ENCODE measurements at regions not wholly inside any gene's neighbourhood (a gene's known extent, or its start where the extent isn't known, plus 50 kb on each side); places are given as distances from the start of the nearest gene placed in this dataset.

GRCh38 chr5:1703352-1704050 lies 96.1 kb downstream of the MRPL36 start:
- POLR2A ChIA-PET, result interaction anchor here (0.5 kb wide), 1 partner anchor 1535 kb away, joined by 4 read pairs; no protein-coding TSS in a partner anchor
- no TSS peak for BruUV-seq (replicated peaks)
- no peak for DNase-seq (ENCODE audit: low spot score)
- Histone ChIP-seq H2AFZ (ENCODE audit: low read length) (no peak overlapping the region), H3K4me2 (ENCODE audit: low read length) (no peak overlapping the region), H4K20me1 (ENCODE audit: insufficient read depth, low read length) (no peaks in the 10 kb centered on the region), H3K27ac (ENCODE audit: low read depth, low read length, poor library complexity, severe bottlenecking) (no peak overlapping the region), H3K79me2 (ENCODE audit: insufficient read depth, low read depth, low read length) (no peaks in the 10 kb centered on the region), H3K9me2 (ENCODE audit: insufficient read depth, low read length) (no peaks in the 10 kb centered on the region), H3K36me3 (ENCODE audit: insufficient read depth, low read length) (no peaks in the 10 kb centered on the region), H3K4me3 (ENCODE audit: low read depth, low read length, poor library complexity, severe bottlenecking) (no peak overlapping the region), H3K9me3 (ENCODE audit: low read length) (no peaks in the 10 kb centered on the region), H3K4me1 (ENCODE audit: insufficient read depth, low read length, poor library complexity, severe bottlenecking) (peaks cover 2% of the 10 kb centered on the region)
- CTCF ChIA-PET (ENCODE audit: unreplicated experiment), result no interaction called here
- TF ChIP-seq CTCF (conservative IDR thresholded peaks at IDR 0.05; ENCODE audit: low read length) (no peak), EZH2phosphoT487 (IDR thresholded peaks at IDR 0.05; ENCODE audit: borderline replicate concordance, low read depth, low read length) (no peak)
- intact Hi-C loops (cut with micrococcal nuclease; ENCODE audit: unreplicated experiment), result no loop called here

- Histone ChIP-seq H3K4me3 (ENCODE audit: low read depth, low read length, poor library complexity, severe bottlenecking) (no peak overlapping the region), H4K20me1 (ENCODE audit: insufficient read depth, low read length) (no peaks in the 10 kb centered on the region), H3K9me2 (ENCODE audit: insufficient read depth, low read length) (no peaks in the 10 kb centered on the region), H3K36me3 (ENCODE audit: insufficient read depth, low read length) (no peaks in the 10 kb centered on the region), H3K9me3 (ENCODE audit: low read length) (no peaks in the 10 kb centered on the region), H3K4me1 (ENCODE audit: insufficient read depth, low read length, poor library complexity, severe bottlenecking) (no peaks in the 10 kb centered on the region), H3K4me2 (ENCODE audit: low read length) (no peak overlapping the region), H3K27ac (ENCODE audit: low read depth, low read length, poor library complexity, severe bottlenecking) (no peak overlapping the region), H2AFZ (ENCODE audit: low read length) (no peak overlapping the region), H3K79me2 (ENCODE audit: insufficient read depth, low read depth, low read length) (no peaks in the 10 kb centered on the region)
- no peak for TF ChIP-seq EZH2phosphoT487 (IDR thresholded peaks at IDR 0.05; ENCODE audit: borderline replicate concordance, low read depth, low read length)
- ChIA-PET CTCF (ENCODE audit: unreplicated experiment) (no interaction called here), POLR2A (interaction anchor here (0.9 kb wide), 1 partner anchor 369 kb away, joined by 3 read pairs; no protein-coding TSS in a partner anchor)
- intact Hi-C loops (cut with micrococcal nuclease; ENCODE audit: unreplicated experiment), result no loop called here
- DNase-seq (ENCODE audit: low spot score), result no peak
- no TSS peak for BruUV-seq (replicated peaks)
These were observed 97.3 kb downstream of the MRPL36 start for GRCh38 chr5:1702318-1702717.

- intact Hi-C loops (cut with micrococcal nuclease; ENCODE audit: unreplicated experiment), result no loop called here
- no peaks in the 10 kb centered on the region for H3K9me2 ChIP-seq (ENCODE audit: insufficient read depth, low read length)
- H3K36me3 ChIP-seq (ENCODE audit: insufficient read depth, low read length), result no peaks in the 10 kb centered on the region
- CTCF ChIA-PET (ENCODE audit: unreplicated experiment), result no interaction called here
- H3K27ac ChIP-seq (ENCODE audit: low read depth, low read length, poor library complexity, severe bottlenecking), result no peak overlapping the region
- no peak overlapping the region for H3K4me2 ChIP-seq (ENCODE audit: low read length)
- no peaks in the 10 kb centered on the region for H3K4me1 ChIP-seq (ENCODE audit: insufficient read depth, low read length, poor library complexity, severe bottlenecking)
- no peak overlapping the region for H3K4me3 ChIP-seq (ENCODE audit: low read depth, low read length, poor library complexity, severe bottlenecking)
- H3K9me3 ChIP-seq (ENCODE audit: low read length), result no peaks in the 10 kb centered on the region
- TF ChIP-seq EZH2phosphoT487 (IDR thresholded peaks at IDR 0.05; ENCODE audit: borderline replicate concordance, low read depth, low read length) (no peak), CTCF (conservative IDR thresholded peaks at IDR 0.05; ENCODE audit: low read length) (no peak)
- no peaks in the 10 kb centered on the region for H4K20me1 ChIP-seq (ENCODE audit: insufficient read depth, low read length)
- no TSS peak for BruUV-seq (replicated peaks)
- DNase-seq (ENCODE audit: low spot score), result no peak
- POLR2A ChIA-PET, result interaction anchor here (0.6 to 0.9 kb wide), 2 partner anchors 369 to 1035 kb away, joined by 3 read pairs; no protein-coding TSS in a partner anchor
- H2AFZ ChIP-seq (ENCODE audit: low read length), result no peak overlapping the region
- no peaks in the 10 kb centered on the region for H3K79me2 ChIP-seq (ENCODE audit: insufficient read depth, low read depth, low read length)
These were observed 97.8 kb downstream of the MRPL36 start for GRCh38 chr5:1701884-1702283.

Data from OCI-LY7 (cell line).